Lung (tissue), 11 donors: ENCODE measurements at regions not wholly inside any gene's neighbourhood (a gene's known extent, or its start where the extent isn't known, plus 50 kb on each side); places are given as distances from the start of the nearest gene placed in this dataset.

Experiments used
- ATAC-seq: fragments of 200-7000 bp; cut with Tn5 transposase; one replicate; pipeline ENCODE4 v1.9.1; 2020; ENCODE audit warnings: moderate number of reproducible peaks; ENCODE audit not compliant: insufficient read depth, low FRiP score
- DNase-seq, 3 donors: peaks; one replicate each; pipeline ENCODE4 v3.0.0-alpha.2; 2013 to 2017
- H3K27ac ChIP-seq, 2 donors: one replicate each; pipeline ENCODE4 v1.5.1; 2013; ENCODE audit warnings: mild to moderate bottlenecking in 2 of 2, moderate library complexity in 2 of 2, control low read depth in 1 of 2, inconsistent platforms in 1 of 2, low read depth in 1 of 2, low read length in 1 of 2
- H3K27me3 ChIP-seq, 3 donors: one replicate each; pipeline ENCODE4 v1.5.1; 2013; ENCODE audit warnings: low read length in 2 of 3; ENCODE audit not compliant: control insufficient read depth in 3 of 3, insufficient read depth in 3 of 3
- H3K36me3 ChIP-seq, 4 donors: one replicate each; pipeline ENCODE4 v1.5.1; 2013; ENCODE audit warnings: low read length in 4 of 4, mild to moderate bottlenecking in 1 of 4, moderate library complexity in 1 of 4; ENCODE audit not compliant: control insufficient read depth in 4 of 4, insufficient read depth in 4 of 4
- H3K4me1 ChIP-seq, 5 donors: one replicate each; pipeline ENCODE4 v1.5.1; 2013; ENCODE audit warnings: low read length in 5 of 5, mild to moderate bottlenecking in 2 of 5, moderate library complexity in 1 of 5; ENCODE audit not compliant: control insufficient read depth in 5 of 5, insufficient read depth in 5 of 5
- H3K4me3 ChIP-seq: one replicate; pipeline ENCODE4 v1.5.1; 2013; ENCODE audit warnings: mild to moderate bottlenecking, control low read depth, moderate library complexity
- H3K9ac ChIP-seq, 2 donors: one replicate each; pipeline ENCODE4 v1.5.1; 2013; ENCODE audit warnings: low read length in 2 of 2, control low read depth in 1 of 2; ENCODE audit not compliant: insufficient read depth in 1 of 2
- H3K9me3 ChIP-seq, 4 donors: one replicate each; pipeline ENCODE4 v1.5.1; 2013; ENCODE audit warnings: low read length in 3 of 4, mild to moderate bottlenecking in 1 of 4, moderate library complexity in 1 of 4; ENCODE audit not compliant: control insufficient read depth in 4 of 4, insufficient read depth in 3 of 4
- WGBS, 2 donors: extraction: QIAGEN DNeasy Blood & Tissue Kit; methylation state at CpG; one replicate each; pipeline ENCODE4 v1.1.7; 2013; 5-methylcytosine and 5-hydroxymethylcytosine counted together
- TF ChIP-seq, protein P1 (sequence below): IDR thresholded peaks from 2 replicates; pipeline ENCODE4 v1.5.1; 2012; ENCODE audit warnings: mild to moderate bottlenecking; ENCODE audit errors: control extremely low read depth, extremely low read depth
- donor health status: control.
- donor health status: control.
- donor health status: Bipolar disorder and iron deficiency.
- donor health status: healthy.
- donor health status: DM: yes; HTN: yes; CAD: no.

DNA sequence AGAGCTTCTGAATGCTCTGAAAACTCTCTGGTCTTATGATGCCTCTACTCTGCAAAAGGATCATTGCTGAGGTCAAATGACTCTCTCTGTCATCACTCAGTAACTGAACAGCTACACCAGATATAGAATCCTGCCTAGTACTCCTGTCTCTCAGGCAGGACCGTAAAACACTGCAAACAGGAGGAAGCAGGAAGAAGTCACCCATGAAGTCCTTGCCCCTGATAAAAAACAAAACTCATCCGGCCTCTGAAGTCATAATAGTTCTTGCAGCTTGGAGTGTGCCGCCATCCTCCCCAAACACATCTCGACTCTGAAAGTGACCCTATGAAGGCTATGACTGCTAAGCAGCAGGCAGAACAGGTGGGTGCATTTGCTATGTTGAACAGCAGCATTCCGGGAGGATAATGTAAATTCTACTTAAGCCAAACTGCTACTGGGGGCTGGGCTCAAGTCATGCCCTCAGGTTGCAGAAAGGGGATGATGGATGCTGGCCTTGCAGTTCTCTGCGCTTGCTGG lies 81.9 kb upstream of the FAM169A start:
- Histone ChIP-seq H3K4me1 (peaks cover 0 to 18% (median 3%) of the 10 kb centered on the region in 5 donors), H3K9me3 (no peaks in the 10 kb centered on the region), H3K36me3 (no peaks in the 10 kb centered on the region), H3K9ac (no peak overlapping the region), H3K4me3 (no peak overlapping the region), H3K27me3 (no peaks in the 10 kb centered on the region), H3K27ac (no peak overlapping the region)
- ATAC-seq (no peak), DNase-seq (peak in 1 of 3 donors; percentile 38)
- TF ChIP-seq, protein P1, sequence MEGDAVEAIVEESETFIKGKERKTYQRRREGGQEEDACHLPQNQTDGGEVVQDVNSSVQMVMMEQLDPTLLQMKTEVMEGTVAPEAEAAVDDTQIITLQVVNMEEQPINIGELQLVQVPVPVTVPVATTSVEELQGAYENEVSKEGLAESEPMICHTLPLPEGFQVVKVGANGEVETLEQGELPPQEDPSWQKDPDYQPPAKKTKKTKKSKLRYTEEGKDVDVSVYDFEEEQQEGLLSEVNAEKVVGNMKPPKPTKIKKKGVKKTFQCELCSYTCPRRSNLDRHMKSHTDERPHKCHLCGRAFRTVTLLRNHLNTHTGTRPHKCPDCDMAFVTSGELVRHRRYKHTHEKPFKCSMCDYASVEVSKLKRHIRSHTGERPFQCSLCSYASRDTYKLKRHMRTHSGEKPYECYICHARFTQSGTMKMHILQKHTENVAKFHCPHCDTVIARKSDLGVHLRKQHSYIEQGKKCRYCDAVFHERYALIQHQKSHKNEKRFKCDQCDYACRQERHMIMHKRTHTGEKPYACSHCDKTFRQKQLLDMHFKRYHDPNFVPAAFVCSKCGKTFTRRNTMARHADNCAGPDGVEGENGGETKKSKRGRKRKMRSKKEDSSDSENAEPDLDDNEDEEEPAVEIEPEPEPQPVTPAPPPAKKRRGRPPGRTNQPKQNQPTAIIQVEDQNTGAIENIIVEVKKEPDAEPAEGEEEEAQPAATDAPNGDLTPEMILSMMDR: no peak
- whole genome bisulfite sequencing, 2 donors: 55 to 68% methylated on average over 6 of the region's 6 CpGs

DNA sequence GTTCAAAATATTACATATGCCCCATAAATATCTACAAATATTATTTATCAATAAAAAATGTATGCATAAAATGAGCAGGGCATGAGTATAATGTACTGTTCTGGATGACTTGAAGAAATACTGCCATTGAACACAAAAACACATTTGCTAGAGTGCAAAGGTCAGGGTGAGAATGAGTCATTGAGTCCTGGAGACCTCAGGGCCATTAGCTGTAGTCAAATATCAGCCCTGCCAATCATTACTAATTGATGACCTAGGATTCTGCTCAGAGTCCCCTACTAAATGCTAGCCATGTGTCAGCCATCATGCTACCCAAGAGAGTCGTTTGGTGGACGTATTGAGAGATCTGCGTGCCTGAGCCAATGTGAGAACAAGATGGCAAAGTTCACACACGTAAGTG lies 80.3 kb upstream of the FAM169A start:
- peaks cover 0 to 13% (median 0%) of the 10 kb centered on the region in 5 donors for H3K4me1 ChIP-seq
- no peaks in the 10 kb centered on the region for H3K27me3 ChIP-seq
- WGBS, 2 donors: 91 to 96% methylated on average over 4 of the region's 4 CpGs
- no peak overlapping the region for H3K27ac ChIP-seq
- ATAC-seq: no peak
- H3K9ac ChIP-seq: no peak overlapping the region
- no peaks in the 10 kb centered on the region for H3K9me3 ChIP-seq
- H3K36me3 ChIP-seq: no peaks in the 10 kb centered on the region
- TF ChIP-seq, protein P1: no peak
- DNase-seq: no peak
- H3K4me3 ChIP-seq: no peak overlapping the region

DNA sequence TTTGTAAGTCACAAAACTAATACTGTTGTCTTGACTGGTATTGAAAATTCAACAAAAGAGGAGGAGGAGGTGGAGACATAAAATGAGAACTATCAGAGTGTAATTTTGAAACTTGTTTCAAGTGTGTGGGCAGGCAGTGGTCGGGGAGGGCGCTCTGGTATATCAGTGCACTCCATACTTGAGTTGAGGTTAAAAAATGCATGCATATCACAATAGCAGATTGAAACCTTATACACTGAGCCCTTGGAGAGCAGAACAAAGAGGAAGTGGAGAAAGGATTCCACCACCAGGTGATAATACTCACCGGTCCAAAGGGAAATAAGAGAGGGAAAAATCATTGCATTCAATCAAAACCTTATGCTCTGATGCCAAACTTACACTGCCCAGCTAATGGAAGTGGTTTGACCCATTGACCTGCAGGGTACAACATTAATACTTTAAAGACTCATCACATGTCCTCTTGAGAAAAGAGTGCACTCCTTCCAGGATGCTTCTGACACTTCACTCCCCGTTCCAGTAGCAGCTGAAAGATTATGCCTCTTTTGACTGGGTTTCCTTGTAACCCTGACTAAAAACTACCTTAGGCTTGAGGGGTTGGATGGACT lies 79.5 kb upstream of the FAM169A start:
- Histone ChIP-seq H3K9ac (no peak overlapping the region), H3K36me3 (no peaks in the 10 kb centered on the region), H3K9me3 (no peaks in the 10 kb centered on the region), H3K4me1 (peaks cover 0 to 13% (median 0%) of the 10 kb centered on the region in 5 donors), H3K27me3 (no peaks in the 10 kb centered on the region), H3K27ac (no peak overlapping the region), H3K4me3 (no peak overlapping the region)
- no peak for DNase-seq
- TF ChIP-seq, protein P1: no peak
- 41 to 50% methylated on average over 4 of the region's 4 CpGs for WGBS, 2 donors
- no peak for ATAC-seq

DNA sequence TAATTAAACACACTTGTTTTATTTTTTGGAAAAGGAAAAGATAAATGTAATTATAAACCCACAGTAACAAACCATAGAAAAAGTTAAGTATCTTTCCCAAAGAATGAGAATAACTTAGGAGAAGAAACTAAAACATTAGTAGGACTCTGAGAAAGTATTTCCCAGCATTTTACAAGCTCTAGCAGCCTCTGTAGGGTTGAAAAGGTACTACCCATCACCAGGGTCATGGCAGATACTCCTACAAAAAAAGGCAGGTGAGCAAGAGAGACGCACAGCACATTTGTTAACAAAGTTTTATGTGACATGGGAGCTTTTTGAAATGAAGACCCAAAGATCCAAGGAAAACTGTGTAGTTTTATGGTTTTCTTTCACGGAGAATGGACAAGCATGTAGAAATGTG lies 77.7 kb upstream of the FAM169A start:
- Histone ChIP-seq H3K9ac (no peak overlapping the region), H3K4me3 (no peak overlapping the region), H3K9me3 (no peaks in the 10 kb centered on the region), H3K4me1 (peaks cover 0 to 8% (median 0%) of the 10 kb centered on the region in 5 donors), H3K36me3 (no peaks in the 10 kb centered on the region), H3K27ac (no peak overlapping the region), H3K27me3 (no peaks in the 10 kb centered on the region)
- DNase-seq (no peak), ATAC-seq (no peak)
- 68 to 86% methylated on average over 2 of the region's 2 CpGs for WGBS, 2 donors
- TF ChIP-seq, protein P1: no peak
